NCI-H526 (cell line): ENCODE measurements at regions not wholly inside any gene's neighbourhood (a gene's known extent, or its start where the extent isn't known, plus 50 kb on each side); places are given as distances from the start of the nearest gene placed in this dataset.

Experiments used
- DNase-seq, 2 experiments: peaks; one replicate each; lab custom pipeline; 2025; lab: John Stamatoyannopoulos, UW

- no peak for DNase-seq
Measured at GRCh38 chr12:20194171-20194570, 174.2 kb upstream of the PDE3A start.

DNA sequence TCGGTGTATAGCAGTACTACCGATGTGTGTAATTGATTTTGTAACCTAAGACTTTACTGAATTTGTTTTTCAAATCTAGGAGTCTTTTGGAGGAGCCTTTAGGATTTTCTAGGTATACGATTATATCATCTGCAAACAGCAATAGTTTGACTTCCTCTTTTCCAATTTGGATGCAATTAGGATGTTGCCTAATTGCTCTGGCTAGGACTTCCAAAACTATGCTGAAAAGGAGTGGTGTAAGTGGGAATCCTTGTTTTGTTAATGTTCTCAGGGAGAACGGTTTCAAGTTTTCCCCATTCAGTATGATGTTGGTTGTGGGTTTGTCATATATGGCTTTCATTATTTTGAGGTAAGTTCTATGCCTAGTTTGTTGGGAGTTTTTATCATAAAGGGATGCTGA lies 171.6 kb upstream of the PDE3A start:
- DNase-seq, result no peak

- no peak for DNase-seq
Measured at GRCh38 chr12:20197411-20197810, 170.9 kb upstream of the PDE3A start.

- DNase-seq, result no peak
Measured at GRCh38 chr12:20199780-20200179, 168.6 kb upstream of the PDE3A start.

GRCh38 chr12:20201733-20202132 lies 166.6 kb upstream of the PDE3A start:
- DNase-seq, result no peak

- DNase-seq, result no peak
Measured at GRCh38 chr12:20205854-20206253, 162.5 kb upstream of the PDE3A start.

GRCh38 chr12:20206410-20206809 lies 161.9 kb upstream of the PDE3A start:
- DNase-seq, result no peak

DNA sequence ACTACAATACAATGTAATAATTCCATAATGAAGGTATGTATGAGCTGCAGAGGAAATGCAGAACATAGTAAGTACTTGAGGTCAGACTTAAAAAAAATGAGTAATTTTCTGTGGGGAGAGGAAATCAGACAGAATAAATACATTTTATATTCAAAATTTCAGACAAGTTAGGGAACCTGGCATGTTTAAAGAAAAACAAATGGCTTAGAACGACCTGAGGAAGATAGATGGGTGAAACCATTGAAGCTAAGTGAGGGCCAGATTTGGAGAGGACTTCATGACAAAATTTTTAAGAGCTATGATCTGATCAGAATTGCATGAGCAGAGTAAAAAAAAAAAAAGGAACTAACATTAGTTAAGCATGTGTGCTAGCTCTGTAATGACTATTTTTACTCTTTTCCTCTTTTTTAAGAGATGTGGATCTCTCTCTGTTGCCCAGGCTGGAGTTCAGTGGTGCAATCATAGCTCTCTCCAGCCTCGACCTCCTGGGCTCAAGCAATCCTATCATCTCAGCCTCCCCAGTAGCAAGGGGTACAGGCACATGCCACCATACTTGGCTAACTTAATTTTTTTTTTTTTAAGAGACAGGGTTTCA lies 157.6 kb upstream of the PDE3A start:
- DNase-seq, result no peak

DNA sequence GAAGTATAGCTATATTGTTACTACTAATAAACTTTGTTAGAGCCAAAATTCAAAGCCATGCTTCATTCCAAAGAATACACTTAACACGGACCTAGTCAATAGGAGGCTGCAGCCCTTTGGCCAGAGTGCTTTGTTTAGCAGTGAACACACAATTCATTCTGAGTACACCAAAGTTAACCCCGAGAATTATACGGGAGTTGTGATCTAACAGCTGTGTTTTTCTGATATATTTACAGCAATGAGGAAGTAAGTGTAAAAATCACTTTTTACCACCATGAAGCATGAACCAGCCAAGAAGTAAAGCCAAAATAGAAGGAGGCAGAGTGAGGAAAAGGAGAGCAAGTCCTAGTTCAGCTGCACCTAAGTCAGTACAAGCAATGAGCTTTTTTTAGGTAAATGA lies 156.8 kb upstream of the PDE3A start:
- no peak for DNase-seq

DNA sequence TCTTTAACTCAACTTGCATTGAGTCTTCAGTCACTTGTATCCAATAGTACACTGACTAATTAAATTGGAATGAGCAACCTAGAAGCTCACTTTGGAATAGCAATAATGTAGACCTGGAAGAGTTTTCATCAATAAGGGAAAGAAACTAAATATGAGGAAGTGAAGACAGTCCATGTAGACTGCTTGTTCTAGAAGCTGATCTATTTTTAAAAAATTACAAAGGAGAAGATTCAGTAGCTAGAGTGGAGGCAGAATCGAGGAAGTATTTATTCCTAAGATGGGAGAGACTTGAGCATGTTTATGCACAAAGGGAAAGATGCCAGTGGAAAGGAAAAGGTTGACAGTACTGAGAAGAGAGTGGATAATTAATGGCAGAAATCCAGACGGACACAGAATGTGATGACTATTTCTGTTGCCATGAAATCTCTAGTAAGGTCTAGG lies 156.3 kb upstream of the PDE3A start:
- DNase-seq, result no peak

- DNase-seq, result no peak
Measured at GRCh38 chr12:20212658-20213555, 155.4 kb upstream of the PDE3A start.

- no peak for DNase-seq
Measured at GRCh38 chr12:20213723-20214625, 154.4 kb upstream of the PDE3A start.

DNA sequence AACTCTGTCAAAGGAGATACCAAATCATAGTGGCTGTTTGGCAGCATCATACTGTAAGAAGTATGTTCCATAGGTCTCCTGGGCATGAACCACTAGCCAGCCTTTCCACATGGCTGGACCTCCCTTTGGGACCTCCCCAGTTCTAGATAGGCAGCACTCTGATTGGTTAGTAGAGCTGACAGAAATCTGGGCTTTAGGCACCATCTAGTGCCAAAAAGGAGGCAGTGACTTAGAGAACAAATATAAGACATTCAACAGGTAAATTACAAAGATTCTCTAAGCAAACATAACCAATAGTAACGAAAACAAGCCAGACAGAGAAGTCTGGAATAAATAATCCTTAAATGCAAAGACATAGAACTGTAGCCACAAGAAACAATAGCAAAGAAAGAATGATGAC lies 148.0 kb upstream of the PDE3A start:
- peak in 1 of 2 experiments; percentile 10 for DNase-seq

GRCh38 chr12:20232931-20233675 lies 135.2 kb upstream of the PDE3A start:
- no peak for DNase-seq

DNA sequence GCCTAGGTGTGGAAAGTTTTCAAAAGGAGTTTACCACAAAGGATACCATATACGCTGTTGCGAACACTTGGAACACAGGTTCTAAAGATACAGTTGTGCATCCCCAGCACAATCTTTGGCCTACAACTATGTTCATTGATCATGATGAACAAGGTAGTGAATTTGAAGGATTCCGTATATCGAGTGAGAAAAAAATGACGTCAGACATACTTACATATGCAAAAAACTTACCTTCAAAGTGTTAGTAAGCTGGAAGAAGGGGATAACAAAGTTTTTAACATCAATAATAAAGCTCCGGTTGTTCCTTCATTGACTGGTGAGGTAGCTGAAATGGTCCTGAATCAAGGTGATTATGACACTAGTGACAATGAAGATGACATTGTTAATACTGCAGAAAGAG lies 133.9 kb upstream of the PDE3A start:
- DNase-seq, result no peak

DNA sequence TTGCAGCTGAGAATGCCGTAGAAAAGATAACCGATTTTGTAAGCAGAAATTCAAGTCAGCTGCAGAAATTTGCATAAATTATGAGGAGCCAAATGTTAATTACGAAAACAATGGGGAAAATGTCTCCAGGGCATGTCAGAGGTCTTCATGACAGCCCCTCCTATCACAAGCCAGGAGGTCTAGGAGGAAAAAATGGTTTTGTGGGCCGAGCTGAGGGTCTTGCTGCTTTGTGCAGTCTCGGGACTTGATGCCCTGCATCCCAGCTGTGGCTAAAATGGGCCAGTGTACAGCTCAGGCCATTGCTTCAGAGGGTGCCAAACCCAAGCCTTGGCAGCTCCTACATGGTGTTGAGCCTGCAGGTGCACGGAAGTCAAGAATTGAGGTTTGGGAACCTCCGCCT lies 131.2 kb upstream of the PDE3A start:
- DNase-seq, result no peak

DNA sequence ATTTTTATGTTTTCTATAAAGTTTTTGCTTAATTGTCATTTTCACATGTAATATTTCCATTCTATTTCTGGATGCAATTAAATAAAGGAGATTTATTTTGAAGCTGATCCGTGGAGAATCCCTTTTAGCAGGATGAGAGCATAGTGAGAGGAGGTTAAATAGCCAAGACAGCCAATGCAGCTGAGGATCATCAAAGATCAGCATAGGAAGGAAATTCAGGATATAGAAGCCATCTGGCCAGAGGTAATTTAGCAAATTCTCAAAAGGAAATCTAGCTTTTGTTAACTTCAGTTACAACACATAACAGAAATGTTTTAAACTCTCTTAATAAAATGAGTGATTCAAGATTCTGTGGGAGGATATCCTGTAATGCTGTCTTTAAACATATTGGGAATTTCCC lies 122.8 kb upstream of the PDE3A start:
- no peak for DNase-seq

DNA sequence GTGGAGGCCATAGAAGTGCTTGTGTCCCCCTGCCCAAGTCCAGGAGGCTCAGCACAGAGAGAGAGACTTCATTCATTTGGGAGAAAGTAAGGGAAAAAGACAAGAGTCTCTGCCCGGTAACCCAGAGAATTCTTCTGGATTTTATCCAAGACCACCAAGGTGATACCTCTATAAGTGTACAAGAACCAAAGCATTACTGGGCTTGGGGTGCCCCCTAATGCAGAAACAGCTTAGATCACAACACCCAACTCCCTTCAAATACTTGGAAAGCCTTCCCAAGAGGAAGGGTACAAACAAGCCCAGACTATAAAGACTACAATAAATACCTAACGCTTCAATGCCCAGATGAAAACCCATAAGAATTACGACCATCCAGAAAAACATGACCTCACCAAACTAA lies 119.7 kb upstream of the PDE3A start:
- DNase-seq, result no peak

DNA sequence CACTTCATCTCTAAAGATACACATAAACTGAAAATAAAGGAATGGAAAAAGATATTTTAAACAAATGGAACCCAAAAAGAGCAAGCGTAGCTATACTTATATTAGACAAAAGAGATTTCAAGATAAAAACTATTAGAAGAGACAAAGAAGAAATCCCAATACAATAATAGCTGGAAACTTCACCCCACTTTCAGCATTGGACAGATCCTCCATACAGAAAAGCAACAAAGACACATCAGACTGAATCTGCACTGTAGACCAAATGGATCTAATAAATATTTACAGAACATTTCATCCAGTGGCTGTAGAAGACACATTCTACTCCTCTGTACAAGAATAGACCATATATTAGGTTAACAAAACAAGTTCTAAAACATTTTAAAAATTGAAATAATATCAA lies 117.6 kb upstream of the PDE3A start:
- no peak for DNase-seq

DNA sequence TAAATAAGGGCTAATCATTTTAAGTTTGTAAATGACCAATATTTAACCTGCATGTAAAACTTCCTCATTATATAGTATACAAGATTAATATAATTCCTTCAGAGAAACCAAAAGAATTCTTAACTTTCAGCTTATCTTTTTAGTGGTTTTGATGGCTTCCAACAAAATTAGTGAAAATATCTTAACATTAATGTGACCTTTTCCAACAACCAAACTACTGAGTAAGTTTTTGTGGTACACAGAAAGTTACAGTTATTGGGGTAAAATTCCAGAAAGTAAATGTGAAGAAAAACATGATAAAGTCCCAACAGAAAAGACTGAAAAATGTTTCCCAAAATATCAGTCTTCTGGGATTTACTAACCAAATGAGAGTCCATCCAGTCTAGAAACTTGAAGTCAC lies 111.0 kb upstream of the PDE3A start:
- DNase-seq, result no peak

DNA sequence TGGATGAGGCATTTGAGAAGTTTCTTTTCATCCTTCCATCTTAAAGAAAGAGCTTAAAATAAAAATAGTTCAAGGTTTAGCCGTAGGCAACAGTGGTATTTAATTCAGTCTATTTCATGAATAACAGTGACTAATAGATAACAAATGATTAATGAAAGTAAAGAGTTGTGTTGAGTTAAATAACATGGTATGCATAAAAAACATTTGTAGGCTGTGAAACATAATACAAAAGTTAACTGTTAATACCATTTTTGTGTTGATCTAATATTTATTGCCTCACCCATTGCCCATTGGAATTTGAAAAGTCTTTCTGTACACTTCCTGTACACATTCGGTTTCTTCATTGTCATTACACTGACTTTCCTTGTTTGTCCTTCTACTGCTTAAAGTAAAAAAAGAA lies 108.6 kb upstream of the PDE3A start:
- no peak for DNase-seq

- no peak for DNase-seq
Measured at GRCh38 chr12:20260851-20261250, 107.5 kb upstream of the PDE3A start.
